ENCODE measurements at regions not wholly inside any gene's neighbourhood (a gene's known extent, or its start where the extent isn't known, plus 50 kb on each side); places are given as distances from the start of the nearest gene placed in this dataset.

- no peak for DNase-seq
- H3K4me3 ChIP-seq (ENCODE audit: low read depth, low read length) = no peak overlapping the region
- no peaks in the 10 kb centered on the region for H3K36me3 ChIP-seq (ENCODE audit: control insufficient read depth, insufficient read depth, low read length)
- Mint-ChIP-seq H3K36me3 (ENCODE audit: insufficient read depth, unreplicated experiment) (no peaks in the 10 kb centered on the region), H3K9me3 (ENCODE audit: unreplicated experiment) (no peaks in the 10 kb centered on the region), H3K4me1 (ENCODE audit: low read depth, unreplicated experiment) (peaks cover 17% of the 10 kb centered on the region), H3K27ac (ENCODE audit: unreplicated experiment) (no peak overlapping the region), H3K4me3 (ENCODE audit: unreplicated experiment) (no peak overlapping the region), H3K27me3 (ENCODE audit: insufficient read depth, unreplicated experiment) (no peaks in the 10 kb centered on the region)
- no TSS peak for BruUV-seq (replicated peaks)
- ChIA-PET CTCF (no interaction called here), POLR2A (no interaction called here)
- intact Hi-C loops (cut with micrococcal nuclease; ENCODE audit: unreplicated experiment) = no loop called here
- TF ChIP-seq CTCF (IDR thresholded peaks at IDR 0.05; ENCODE audit: insufficient read depth in 1 of 2, low read depth in 1 of 2, low read length in 1 of 2, severe bottlenecking in 1 of 2, unreplicated experiment in 1 of 2) = no peak
- peaks cover 30% of the 10 kb centered on the region for H3K4me1 ChIP-seq
- H3K27me3 ChIP-seq (replicated peaks; ENCODE audit: control insufficient read depth, insufficient read depth, low read length) = no peaks in the 10 kb centered on the region
- H3K9me3 ChIP-seq = no peaks in the 10 kb centered on the region
Observed at GRCh38 chr6:47156196-47156595, 114.1 kb upstream of the ADGRF1 start.

- BruUV-seq (replicated peaks) = no TSS peak
- ChIA-PET CTCF (no interaction called here), POLR2A (no interaction called here)
- Mint-ChIP-seq H3K9me3 (ENCODE audit: unreplicated experiment) (no peaks in the 10 kb centered on the region), H3K4me3 (ENCODE audit: unreplicated experiment) (no peak overlapping the region), H3K27ac (ENCODE audit: unreplicated experiment) (peak overlapping the region; percentile 62), H3K36me3 (ENCODE audit: insufficient read depth, unreplicated experiment) (no peaks in the 10 kb centered on the region), H3K4me1 (ENCODE audit: low read depth, unreplicated experiment) (peaks cover 25% of the 10 kb centered on the region), H3K27me3 (ENCODE audit: insufficient read depth, unreplicated experiment) (no peaks in the 10 kb centered on the region)
- no peak overlapping the region for H3K4me3 ChIP-seq (ENCODE audit: low read depth, low read length)
- DNase-seq = no peak
- H3K9me3 ChIP-seq = no peaks in the 10 kb centered on the region
- TF ChIP-seq CTCF (IDR thresholded peaks at IDR 0.05; ENCODE audit: insufficient read depth in 1 of 2, low read depth in 1 of 2, low read length in 1 of 2, severe bottlenecking in 1 of 2, unreplicated experiment in 1 of 2) = no peak
- peaks cover 41% of the 10 kb centered on the region for H3K4me1 ChIP-seq
- H3K36me3 ChIP-seq (ENCODE audit: control insufficient read depth, insufficient read depth, low read length) = no peaks in the 10 kb centered on the region
- intact Hi-C loops (cut with micrococcal nuclease; ENCODE audit: unreplicated experiment) = loop anchor here (1.0 kb wide), 1 partner anchor 35 kb away; no protein-coding TSS in a partner anchor
- no peaks in the 10 kb centered on the region for H3K27me3 ChIP-seq (replicated peaks; ENCODE audit: control insufficient read depth, insufficient read depth, low read length)
Observed at GRCh38 chr6:47153404-47153755, 111.2 kb upstream of the ADGRF1 start.

GRCh38 chr6:47152666-47153403 lies 110.7 kb upstream of the ADGRF1 start:
- no peak overlapping the region for H3K4me3 Mint-ChIP-seq (ENCODE audit: unreplicated experiment)
- peak; percentile 34 to 47 for DNase-seq
- H3K27me3 Mint-ChIP-seq (ENCODE audit: insufficient read depth, unreplicated experiment) = no peaks in the 10 kb centered on the region
- no peaks in the 10 kb centered on the region for H3K9me3 Mint-ChIP-seq (ENCODE audit: unreplicated experiment)
- no peak for TF ChIP-seq CTCF (IDR thresholded peaks at IDR 0.05; ENCODE audit: insufficient read depth in 1 of 2, low read depth in 1 of 2, low read length in 1 of 2, severe bottlenecking in 1 of 2, unreplicated experiment in 1 of 2)
- no peaks in the 10 kb centered on the region for H3K9me3 ChIP-seq
- H3K36me3 ChIP-seq (ENCODE audit: control insufficient read depth, insufficient read depth, low read length) = no peaks in the 10 kb centered on the region
- intact Hi-C loops (cut with micrococcal nuclease; ENCODE audit: unreplicated experiment) = loop anchor here (1.0 kb wide), 1 partner anchor 35 kb away; no protein-coding TSS in a partner anchor
- BruUV-seq (replicated peaks) = no TSS peak
- peaks cover 47% of the 10 kb centered on the region for H3K4me1 ChIP-seq
- POLR2A ChIA-PET = interaction anchor here (0.7 kb wide), 1 partner anchor 46 kb away, joined by 3 read pairs; no protein-coding TSS in a partner anchor
- H3K4me1 Mint-ChIP-seq (ENCODE audit: low read depth, unreplicated experiment) = peaks cover 25% of the 10 kb centered on the region
- no peaks in the 10 kb centered on the region for H3K36me3 Mint-ChIP-seq (ENCODE audit: insufficient read depth, unreplicated experiment)
- CTCF ChIA-PET = no interaction called here
- H3K4me3 ChIP-seq (ENCODE audit: low read depth, low read length) = no peak overlapping the region
- no peaks in the 10 kb centered on the region for H3K27me3 ChIP-seq (replicated peaks; ENCODE audit: control insufficient read depth, insufficient read depth, low read length)
- peak overlapping the region; percentile 62 for H3K27ac Mint-ChIP-seq (ENCODE audit: unreplicated experiment)

Data from Caco-2 (cell line).